HG02970 (cell line): ENCODE measurements at regions not wholly inside any gene's neighbourhood (a gene's known extent, or its start where the extent isn't known, plus 50 kb on each side); places are given as distances from the start of the nearest gene placed in this dataset.
"Not testable (repeated sequence)": the region's sequence is repeated elsewhere in the genome, so short reads cannot be mapped to it uniquely, and the experiment has no call there.

Source experiments
- ATAC-seq: cut with Tn5 transposase; IDR thresholded peaks from one replicate; pipeline ENCODE4 v1.9.1; 2021; ENCODE audit warnings: mild to moderate bottlenecking, moderate library complexity, moderate number of reproducible peaks; ENCODE audit not compliant: unreplicated experiment, low FRiP score

DNA sequence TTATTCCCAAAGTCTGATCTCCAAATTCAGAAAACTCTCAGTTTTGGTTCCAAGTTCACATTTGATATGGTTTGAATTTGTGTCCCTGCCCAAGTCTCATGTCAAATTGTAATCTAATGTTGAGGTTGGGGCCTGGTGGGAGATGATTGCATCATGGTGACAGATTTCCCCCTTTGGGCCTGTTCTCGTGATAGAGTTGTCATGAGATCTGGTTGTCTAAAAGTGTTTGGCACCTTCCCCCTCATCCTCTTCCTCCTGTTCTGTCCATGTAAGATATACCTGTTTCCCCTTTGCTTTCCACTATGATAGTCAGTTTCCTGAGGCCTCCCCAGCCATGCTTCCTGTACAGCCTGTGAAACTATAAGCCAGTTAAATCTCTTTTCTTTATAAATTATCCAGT lies 138.6 kb downstream of the ARL4A start:
- no peak for ATAC-seq

GRCh38 chr7:12827219-12827821 lies 139.9 kb downstream of the ARL4A start:
- no peak for ATAC-seq

- no peak for ATAC-seq
These were observed 140.5 kb downstream of the ARL4A start for GRCh38 chr7:12827920-12828319.

DNA sequence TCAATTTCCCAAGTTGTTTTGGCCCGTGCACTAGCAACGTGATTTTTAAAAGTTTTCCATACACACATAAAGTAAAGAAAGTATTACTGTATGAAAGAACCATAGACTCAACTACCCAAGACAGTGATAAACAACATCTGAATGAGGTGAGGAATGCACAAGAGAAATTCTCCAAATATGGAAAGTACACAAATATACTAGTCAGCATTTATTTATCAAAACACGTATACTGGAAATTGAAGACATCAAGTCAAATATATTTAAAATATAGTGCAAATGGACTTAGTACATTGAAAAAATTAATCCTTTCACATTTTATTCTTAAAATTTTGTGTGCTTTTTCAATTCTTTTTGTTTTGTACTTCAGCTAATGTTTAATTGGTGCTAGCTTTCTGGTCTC lies 143.6 kb downstream of the ARL4A start:
- no peak for ATAC-seq

DNA sequence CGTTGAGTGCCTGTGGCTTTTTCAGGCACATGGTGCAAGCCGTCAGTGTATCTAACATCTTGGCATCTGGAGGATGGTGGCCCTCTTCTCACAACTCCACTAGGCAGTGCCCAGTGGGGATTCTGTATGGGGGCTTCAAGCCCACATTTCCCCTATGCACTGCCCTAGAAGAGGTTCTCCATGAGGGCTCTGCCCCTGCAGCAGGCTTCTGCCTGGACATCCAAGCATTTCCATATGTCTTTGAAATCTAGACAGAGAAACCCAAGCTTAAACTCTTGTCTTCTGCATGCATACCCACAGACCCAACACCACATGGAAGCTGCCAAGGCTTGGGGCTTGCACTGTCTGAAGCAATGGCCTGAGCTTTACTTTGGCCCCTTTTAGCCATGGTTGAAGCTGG lies 146.4 kb downstream of the ARL4A start:
- no peak for ATAC-seq

DNA sequence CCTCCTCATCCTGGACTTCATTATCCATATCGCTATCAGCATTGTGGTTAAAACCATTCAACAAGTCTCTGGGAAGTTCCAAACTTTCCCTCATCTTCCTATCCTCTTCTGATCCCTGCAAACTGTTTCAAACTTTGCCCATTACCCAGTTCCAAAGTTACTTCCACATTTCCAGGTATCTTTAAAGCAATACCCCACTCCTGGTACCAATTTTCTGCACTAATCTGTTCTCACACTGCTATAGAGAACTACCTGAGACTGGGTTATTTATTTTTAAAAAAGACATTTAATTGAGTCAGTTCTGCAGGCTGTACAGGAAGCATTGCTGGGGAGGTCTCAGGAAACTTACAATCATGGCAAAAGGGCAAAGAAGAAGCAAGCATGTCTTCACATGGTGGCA lies 147.3 kb downstream of the ARL4A start:
- ATAC-seq = no peak

DNA sequence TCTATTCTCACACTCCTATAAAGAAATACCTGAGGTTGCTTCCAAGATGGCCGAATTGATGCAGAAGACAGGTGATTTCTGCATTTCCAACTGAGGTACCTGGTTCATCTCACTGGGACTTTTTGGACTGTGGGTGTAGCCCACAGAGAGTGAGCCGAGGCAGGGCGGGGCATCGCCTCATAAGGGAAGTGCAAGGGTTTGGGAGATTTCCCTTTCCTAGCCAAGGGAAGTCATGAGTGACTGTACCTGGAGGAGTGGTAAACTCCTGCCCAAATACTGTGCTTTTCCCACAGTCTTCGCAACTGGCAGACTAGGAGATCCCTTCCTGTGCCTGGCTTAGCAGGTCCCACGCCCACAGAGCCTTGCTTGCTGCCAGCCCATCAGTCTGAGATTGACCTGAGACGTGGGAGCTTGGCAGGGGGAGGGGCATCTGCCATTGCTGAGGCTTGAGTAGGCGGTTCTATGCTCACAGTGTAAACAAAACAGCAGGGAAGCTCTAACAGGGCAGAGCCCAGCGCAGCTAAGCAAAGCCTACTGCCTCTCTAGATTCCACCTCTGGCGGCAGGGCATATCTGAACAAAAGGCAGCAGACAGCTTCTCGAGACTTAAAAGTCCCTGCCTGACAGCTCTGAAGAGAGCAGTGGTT lies 152.2 kb downstream of the ARL4A start:
- no peak for ATAC-seq

- ATAC-seq = not testable (repeated sequence)
These were observed 157.3 kb downstream of the ARL4A start for GRCh38 chr7:12844732-12845131.

- ATAC-seq = no peak
These were observed 159.6 kb downstream of the ARL4A start for GRCh38 chr7:12847001-12847400.

- no peak for ATAC-seq
These were observed 163.7 kb downstream of the ARL4A start for GRCh38 chr7:12851142-12851541.

DNA sequence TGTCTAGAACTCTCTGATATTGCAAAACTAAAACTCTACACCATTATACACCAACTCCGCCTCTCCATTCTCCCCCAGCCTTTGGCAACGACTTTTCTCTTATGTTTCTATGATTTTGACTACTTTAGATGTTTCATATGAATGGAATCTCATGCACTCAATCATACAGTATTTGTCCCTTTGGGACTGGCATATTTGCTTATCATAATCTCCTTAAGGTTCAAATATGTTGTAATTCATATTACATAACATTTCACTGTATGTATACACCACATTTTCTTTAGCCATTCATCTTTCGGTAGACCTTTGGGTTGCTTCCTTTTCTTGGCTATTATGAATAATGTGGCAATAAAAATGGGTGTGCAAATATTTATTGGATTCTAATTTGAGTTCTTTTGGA lies 164.4 kb downstream of the ARL4A start:
- no peak for ATAC-seq

GRCh38 chr7:12855036-12855435 lies 167.6 kb downstream of the ARL4A start:
- no peak for ATAC-seq

DNA sequence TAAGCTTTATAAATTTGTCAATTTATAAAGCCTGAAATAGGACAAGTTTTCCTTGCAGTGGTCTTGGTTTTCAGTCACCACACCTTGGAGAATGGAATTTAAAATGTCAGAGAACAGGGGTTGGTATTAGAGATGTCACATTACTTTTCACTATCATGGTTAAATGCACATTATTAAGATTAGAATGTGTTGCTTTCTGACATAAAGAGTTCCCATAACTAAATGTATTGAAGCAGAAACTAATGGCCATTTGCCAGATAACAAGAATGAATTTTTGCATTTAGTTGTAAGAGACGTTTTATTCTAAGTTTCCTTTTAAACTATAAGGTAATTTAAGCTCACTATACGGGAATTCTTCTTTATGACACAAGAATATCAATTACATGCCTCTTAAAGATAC lies 172.3 kb downstream of the ARL4A start:
- no peak for ATAC-seq

GRCh38 chr7:12861070-12861469 lies 173.6 kb downstream of the ARL4A start:
- ATAC-seq = no peak

GRCh38 chr7:12862146-12862545 lies 174.7 kb downstream of the ARL4A start:
- ATAC-seq = no peak

DNA sequence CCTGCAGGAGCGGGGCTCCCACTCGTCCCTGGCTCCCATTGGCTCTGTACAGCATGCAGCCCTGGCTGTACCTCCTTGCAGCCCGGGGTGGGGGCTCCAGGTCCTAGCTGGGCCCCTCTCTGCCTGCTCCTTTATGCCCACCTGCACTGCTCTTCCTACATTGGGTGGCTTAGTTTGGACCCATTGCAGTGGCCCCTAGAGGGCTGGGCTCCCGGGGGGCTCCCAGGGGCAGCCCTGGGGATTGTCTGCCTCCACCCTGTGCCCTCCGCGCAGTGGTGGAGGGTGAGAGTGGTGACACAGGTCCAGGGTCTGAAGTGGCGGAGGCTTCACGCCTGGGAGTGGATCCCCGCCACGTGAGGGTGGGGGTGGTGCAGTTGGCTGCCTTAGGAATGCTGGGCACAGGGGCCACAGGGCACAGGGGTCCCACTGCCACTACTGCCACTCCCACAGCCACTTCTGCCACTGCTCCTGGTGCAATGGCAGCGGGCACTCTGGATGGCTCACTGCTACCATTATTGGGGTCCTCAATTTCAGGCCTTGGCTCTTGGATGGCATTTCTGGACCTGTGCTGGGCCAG lies 177.1 kb downstream of the ARL4A start:
- no peak for ATAC-seq

DNA sequence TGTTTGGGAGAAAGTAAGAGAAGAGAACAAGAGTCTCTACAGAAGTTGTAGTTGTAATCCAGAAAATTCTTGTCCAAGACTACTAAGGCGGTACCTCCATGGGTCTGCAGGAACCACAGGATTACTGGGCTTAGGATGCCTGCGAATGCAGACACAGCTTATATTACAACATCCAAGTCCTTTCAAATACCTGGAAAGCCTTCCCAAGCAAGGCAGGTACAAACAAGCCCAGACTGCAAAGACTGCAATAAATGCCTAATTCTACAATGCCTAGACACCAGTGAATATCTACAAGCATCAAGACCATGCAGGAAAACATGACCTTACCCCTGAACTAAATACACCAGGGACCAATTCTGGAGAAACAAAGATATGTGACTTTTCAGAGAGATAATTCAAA lies 178.2 kb downstream of the ARL4A start:
- no peak for ATAC-seq

- no peak for ATAC-seq
These were observed 178.8 kb downstream of the ARL4A start for GRCh38 chr7:12866207-12866606.

DNA sequence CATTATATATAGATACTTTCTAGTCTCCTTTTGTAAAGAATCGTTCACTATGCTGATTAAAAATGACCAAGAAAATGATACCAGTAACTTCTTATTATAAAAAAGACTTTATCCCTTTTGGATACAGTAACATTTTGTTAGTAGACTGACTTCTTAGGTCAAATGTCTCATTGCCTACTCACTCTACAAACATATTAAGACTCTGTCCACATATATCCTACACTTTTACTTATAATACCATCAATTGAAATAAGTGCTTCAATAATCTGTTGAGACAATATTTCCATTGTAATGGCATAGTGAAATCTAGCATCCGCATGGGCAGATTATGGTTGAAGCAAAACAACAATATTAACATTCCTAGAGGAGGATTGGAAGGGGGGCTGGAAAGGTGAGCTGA lies 180.6 kb downstream of the ARL4A start:
- ATAC-seq = no peak

GRCh38 chr7:12870219-12870618 lies 182.8 kb downstream of the ARL4A start:
- ATAC-seq = no peak

DNA sequence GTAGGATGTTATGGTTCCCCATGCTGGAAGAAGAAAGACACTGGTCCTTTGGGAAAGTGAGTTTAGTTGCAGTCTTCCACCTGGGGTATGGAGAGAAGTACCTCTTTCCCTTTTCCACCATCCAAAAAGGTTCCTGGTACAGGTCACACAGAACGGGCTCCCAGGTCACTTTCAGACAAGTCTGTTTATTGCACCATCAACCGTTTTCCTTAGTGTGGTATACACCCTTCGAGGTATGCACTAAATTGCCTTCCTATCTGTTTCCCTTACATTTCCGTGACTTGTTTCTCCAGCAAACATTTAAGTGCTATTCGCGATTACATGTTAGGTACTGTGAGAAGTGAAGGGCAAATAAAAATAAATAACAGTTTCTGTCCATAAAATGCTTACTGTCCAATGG lies 185.1 kb downstream of the ARL4A start:
- no peak for ATAC-seq

- ATAC-seq = no peak
These were observed 186.1 kb downstream of the ARL4A start for GRCh38 chr7:12873571-12873970.
